GM10266 (cell line): ENCODE measurements at regions not wholly inside any gene's neighbourhood (a gene's known extent, or its start where the extent isn't known, plus 50 kb on each side); places are given as distances from the start of the nearest gene placed in this dataset.

Experiments used
- DNase-seq: peaks from one replicate; pipeline ENCODE4 v3.0.0; 2012; ENCODE audit errors: extremely low spot score
- TF ChIP-seq, protein P1 (sequence below): IDR thresholded peaks from 2 replicates; pipeline ENCODE4 v1.5.1; 2012; ENCODE audit warnings: mild to moderate bottlenecking, low read depth; ENCODE audit not compliant: control insufficient read depth, insufficient read depth; ENCODE audit errors: missing control alignments

DNA sequence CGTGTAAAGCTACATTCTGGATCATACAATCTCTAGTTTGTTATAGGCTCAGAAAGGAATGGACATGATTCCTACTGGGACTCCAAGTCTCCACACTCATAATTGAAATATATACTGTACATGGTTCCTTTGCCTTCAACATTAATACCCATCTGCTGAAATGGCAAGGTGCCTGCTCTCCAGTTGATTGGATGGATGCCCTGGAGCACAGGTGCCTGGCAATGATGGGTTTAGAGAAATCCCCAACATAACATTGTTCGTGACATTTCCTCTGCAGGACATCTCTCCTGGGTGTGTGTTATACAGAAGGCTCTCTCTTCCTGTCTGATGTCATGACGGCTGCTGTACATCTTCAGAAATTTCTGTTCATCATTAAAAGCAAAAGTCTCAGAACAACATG, 449.7 kb upstream of the CWC22 start:
- TF ChIP-seq, protein P1, sequence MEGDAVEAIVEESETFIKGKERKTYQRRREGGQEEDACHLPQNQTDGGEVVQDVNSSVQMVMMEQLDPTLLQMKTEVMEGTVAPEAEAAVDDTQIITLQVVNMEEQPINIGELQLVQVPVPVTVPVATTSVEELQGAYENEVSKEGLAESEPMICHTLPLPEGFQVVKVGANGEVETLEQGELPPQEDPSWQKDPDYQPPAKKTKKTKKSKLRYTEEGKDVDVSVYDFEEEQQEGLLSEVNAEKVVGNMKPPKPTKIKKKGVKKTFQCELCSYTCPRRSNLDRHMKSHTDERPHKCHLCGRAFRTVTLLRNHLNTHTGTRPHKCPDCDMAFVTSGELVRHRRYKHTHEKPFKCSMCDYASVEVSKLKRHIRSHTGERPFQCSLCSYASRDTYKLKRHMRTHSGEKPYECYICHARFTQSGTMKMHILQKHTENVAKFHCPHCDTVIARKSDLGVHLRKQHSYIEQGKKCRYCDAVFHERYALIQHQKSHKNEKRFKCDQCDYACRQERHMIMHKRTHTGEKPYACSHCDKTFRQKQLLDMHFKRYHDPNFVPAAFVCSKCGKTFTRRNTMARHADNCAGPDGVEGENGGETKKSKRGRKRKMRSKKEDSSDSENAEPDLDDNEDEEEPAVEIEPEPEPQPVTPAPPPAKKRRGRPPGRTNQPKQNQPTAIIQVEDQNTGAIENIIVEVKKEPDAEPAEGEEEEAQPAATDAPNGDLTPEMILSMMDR, result no peak
- no peak for DNase-seq

DNA sequence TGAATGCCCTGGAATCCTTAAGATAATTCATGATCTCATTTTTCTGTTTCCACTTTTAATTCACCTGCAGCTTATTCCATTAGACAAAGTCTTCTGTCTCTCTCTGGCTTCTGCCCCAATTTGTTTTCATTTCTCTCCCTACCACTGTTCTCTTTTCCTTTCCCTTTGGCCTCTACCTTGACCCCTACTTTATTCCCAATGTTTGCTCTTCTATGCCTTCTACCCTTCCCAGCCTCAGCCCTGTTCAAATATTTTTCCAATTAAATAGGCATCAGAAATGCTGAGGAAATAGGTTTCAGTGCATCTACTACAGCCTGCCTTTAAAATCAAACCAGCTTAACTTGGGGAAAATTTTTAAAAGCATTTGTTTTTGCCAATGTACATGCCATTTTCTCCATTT, 443.7 kb upstream of the CWC22 start:
- TF ChIP-seq, protein P1, result no peak
- DNase-seq, result no peak

DNA sequence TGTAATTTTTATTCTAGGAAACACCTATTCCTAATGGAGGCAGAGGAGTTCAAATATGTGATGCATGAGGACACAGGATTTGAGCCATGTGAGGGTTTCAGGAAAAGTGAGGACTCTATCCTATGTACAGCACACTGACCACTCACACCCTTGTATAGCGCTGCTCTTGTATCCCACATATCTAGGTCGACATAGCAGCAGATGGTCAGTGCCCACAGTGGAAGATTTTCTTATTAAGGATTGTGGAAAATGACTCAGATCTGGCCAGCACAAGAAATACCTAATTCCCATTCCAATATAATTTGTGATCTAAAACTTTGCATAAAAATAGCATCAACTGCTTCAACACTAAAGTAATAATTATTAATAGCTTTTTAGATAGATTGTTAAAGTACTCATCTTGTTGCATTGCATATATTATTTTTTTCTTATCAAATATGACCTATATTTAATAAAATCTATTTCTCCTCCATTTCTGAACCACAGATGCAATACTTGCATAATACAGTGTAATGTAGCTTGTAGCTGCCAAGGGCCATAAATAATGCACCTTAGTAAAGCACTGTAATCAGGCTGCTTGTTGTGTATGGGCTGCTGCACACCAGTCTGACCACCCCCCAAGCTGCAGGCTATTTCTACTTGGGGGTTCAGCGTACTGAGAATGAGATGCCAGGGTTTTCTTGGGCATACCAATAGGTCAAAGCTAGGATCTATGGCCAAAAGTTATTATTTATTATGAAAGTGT, 442.2 kb upstream of the CWC22 start:
- TF ChIP-seq, protein P1, result no peak
- no peak for DNase-seq

DNA sequence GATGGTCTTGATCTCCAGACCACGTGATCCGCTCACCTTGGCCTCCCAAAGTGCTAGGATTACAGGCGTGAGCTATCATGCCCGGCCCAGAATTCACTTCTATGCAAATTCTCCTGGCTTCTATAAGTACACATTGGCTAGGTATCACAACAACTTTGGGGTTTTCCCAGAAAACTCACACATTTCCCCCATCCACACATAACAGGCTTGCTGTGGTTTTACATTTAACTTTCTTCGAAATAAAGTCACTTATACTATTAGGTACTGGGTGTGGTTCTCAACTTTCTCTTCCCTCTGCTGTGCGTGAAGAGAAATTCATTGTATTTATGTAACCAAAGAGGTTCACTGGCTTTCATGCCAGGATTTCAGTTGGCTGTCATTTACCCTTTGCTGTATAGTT, 439.4 kb upstream of the CWC22 start:
- no peak for DNase-seq
- TF ChIP-seq, protein P1, result no peak

DNA sequence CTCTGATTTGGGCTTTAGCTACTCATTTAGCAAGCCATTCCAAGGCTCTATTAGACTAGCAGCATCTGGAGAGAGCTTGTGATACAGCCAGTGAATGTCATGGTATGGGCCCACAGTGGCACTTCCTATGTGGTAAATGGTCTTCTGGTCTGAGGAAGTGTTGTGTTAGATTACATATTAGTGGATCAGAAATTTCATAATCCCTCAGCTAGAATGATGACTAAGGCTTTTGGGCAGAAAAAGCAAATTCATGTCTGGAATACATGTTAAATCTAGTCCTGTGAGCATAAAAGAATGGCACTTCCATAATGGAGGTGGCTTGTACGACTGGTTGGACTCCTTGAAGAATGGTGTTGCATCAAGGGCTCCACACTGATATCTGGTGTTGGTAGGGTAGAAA, 436.8 kb upstream of the CWC22 start:
- TF ChIP-seq, protein P1, result no peak
- no peak for DNase-seq

DNA sequence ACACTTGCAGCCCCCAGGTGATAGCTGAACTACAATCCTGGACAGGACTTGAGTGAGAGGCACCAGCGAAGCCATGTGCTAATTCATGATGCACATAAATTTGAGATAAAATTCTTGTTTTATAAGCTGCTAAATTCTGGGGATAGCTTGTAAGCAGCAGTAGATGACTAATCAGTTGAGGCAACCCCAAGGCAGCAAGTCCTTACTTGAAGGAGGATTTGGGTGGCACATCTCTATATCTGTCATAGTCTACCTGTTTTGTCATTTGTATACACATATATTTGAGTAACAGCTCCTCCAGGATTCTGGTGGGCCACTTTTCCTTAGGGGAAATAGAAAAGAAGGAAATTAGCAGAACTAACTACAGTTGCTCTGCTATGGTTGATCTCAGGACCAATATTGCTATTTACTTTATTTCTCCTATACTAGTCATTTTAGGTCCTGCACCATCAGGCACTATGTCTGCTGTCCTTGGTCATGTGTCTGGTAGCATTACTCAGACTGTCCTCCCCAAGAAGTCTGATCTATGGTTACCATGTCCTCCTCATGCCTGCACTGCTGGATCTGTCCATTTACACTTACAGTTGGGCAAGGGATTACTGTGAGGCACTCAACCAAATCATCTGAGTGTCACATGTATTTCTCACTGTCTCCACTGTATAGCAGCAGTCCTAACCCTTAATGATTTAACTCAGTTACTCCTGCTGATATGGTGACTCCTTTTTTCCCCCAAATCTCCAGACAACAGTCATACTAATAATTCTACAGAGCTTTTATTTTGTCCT, 436.0 kb upstream of the CWC22 start:
- TF ChIP-seq, protein P1, result no peak
- no peak for DNase-seq

DNA sequence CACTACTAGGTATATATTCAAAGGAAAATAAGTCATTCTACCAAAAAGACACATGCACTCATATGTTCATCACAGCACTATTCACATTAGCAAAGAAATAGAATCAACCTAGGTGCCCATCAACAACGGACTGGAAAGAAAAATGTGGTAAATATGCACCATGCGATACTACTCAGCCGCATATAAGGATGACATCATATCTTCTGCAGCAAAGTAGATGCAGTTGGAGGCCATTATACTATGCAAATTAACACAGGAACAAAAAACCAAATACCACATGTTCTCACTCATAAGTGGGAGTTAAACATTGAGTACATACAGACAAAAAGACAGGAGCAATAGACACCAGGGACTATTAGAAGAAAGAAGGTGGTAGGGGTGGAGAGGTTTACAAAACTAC, 412.1 kb upstream of the CWC22 start:
- TF ChIP-seq, protein P1, result no peak
- no peak for DNase-seq
